NCI-H2107 treated with DMSO at 0.1 percent for 48 hours (cell line): ENCODE measurements at regions not wholly inside any gene's neighbourhood (a gene's known extent, or its start where the extent isn't known, plus 50 kb on each side); places are given as distances from the start of the nearest gene placed in this dataset.

ENCODE experiments used
- DNase-seq: peaks from one replicate; lab custom pipeline; 2025; ENCODE audit not compliant: unreplicated experiment; lab: John Stamatoyannopoulos, UW

DNA sequence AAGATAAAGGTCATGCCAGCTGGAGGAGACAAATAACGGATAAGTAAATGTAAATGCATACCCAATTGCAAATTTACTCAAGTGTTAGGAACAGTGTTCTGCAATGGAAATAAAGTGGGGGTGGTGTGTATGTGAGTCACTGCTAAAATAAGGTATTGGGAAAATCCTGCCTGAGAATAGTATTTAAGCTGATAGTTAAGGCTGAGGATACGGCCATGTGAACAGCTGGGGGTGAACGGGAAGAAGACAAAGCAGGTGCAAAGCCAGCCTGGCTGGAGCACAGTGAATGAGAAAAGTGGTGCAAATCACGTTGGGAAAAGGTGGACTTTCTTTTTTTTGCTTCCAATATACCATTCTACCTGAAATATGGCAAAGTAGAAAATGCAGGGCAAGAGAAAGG, 242.4 kb upstream of the SLC10A2 start:
- DNase-seq = no peak

DNA sequence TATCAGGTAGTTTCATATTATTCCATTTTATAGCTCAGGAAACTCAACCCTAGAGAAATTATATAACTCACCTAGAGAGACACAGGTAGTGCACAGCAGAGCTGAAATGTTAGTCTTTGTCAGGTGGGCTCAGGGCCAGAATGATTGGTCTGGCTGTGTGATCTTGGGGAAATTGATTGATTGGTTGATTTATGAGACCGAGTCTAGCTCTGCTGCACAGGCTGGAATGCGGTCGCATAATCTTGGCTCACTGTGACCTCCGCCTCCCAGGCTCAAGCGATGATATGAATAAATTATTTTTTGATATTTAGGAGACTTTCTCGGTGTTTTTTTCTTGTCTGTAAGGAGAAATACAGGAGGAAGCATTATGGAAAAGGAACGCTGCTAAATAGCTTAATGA, 239.9 kb upstream of the SLC10A2 start:
- DNase-seq = no peak

DNA sequence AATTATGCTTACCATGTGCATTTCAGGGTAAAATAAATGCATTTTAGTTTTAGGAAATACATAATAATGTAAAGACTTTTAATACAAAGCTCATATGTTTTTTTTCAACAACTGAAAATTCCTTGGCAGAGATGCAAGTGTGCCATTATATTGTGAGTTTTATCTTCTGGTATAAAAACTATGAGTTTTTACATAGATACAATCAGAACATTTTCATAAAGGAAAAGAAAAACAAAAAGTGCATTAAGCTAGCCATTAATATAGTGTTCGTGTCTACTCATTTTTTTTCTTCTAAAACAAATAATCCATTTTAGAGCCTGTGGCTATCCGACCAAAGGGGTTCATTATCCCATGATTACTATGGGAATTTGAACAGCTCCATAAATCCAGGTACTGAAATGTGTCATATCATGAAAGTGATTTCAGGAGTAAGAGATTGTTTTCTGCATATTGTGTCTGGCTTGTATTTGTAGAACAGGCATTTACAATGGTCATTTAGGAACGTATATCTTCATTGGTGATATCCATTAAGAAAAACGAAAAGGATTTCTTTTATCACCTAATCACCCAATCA, 236.9 kb upstream of the SLC10A2 start:
- DNase-seq = no peak

DNA sequence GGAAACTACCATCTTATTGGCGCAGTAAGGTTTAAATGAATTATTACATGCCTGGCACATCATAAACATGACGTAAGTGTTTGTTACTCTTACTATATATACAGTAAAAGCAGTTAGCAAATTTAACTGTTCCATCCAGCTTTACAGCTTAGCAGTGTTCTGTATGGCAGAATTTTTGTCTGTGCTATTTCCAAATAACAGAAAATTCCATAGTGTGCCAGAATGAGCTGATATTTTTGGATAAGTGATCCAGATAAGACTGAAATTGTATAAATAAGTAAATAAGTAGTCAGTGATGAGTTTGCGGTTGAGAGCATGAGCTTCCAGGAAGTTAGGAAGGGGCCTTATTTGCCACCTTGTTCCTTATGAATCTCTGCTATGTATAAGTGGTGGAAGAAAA, 236.5 kb upstream of the SLC10A2 start:
- DNase-seq = no peak

DNA sequence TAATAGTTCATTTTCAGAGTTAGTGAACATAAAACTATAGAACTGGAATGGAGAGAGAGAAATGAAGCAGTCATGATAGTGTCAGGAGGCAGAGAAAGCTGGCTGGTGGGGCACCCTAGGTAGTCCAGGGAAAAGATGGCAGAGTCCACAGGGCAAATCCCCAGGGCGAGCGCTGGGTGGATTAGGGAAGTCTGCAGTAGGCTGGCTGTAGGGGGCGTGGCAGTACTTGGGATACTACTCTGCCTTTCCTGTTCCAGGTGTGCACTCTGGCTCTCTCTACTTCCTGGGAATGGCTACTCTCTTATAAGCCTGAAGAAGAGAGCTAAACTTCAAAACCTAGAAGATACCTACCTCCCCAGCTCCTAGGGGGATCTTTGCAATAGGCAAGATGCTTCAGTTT, 232.9 kb upstream of the SLC10A2 start:
- no peak for DNase-seq

DNA sequence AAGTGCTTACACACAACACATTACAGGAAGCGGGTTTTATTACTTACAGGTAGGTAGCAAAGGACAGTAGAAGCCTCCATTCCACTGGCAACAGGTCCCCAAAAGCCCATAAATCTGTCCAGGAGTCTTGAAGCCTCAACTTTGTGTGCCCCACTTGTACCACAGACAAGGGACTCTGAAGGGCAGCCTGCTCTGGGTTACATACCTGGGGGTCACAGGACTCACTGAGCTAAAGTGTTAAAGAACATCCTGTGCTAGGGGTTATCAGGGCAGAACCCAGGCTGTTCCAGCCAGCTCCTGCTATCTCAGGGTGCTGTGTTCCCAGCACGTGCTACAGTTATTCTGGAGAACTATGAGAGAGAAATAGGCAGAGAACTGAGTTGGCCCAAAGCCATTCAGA, 230.9 kb upstream of the SLC10A2 start:
- DNase-seq = no peak

DNA sequence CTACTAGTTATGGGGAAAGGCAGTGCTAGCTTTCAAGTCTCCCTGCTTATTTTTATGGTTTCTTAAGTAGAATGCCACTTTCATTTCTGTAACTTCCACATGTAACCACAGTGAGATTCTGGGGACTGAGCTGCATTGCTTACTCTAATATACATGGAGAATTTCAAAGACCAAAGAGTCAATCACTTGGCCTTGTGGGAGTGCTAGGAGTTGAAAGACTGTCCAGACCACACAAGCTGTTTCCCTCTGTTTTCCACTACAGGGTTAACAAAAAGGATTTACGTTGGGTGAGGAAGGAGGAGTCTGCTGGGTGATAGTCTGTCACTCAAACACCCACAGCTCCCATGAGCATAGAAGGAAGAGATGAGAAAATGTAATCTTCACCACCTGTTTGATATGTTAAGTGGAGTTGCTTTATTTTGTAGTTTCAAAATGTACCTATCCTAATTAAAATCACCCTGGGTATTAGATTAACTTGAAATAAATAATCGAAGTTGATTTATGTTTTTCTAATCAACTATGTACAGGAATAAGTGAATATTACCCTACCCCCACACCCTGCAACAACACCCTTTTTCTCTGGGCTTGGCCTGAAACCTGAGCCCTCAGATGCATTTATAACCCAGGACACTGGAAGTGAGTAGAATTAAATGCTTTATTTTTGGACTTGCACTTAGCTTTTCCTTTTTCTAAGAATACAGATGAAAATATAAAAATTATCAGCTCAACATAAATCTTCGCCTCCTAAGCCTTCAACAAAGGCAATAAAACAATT, 225.8 kb upstream of the SLC10A2 start:
- no peak for DNase-seq

DNA sequence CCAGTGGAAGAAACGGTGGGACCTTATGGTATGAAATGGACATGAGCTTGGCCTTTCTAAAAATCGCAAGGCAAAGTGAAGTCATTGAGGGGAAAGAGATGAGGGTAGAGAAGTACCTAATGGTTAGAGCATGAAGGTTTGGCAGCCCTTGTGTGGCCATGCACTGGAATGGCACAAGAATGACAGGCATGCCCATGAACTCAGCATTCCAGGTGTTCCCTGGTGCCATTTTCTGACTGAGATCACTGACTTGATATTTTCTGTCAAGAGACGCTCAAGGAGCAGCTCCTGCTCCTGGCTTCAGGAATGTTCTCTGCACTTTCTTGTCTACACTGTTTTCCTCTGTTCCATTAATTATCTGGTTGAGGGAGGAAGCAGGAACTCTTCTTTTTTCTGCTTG, 225.0 kb upstream of the SLC10A2 start:
- DNase-seq = no peak

DNA sequence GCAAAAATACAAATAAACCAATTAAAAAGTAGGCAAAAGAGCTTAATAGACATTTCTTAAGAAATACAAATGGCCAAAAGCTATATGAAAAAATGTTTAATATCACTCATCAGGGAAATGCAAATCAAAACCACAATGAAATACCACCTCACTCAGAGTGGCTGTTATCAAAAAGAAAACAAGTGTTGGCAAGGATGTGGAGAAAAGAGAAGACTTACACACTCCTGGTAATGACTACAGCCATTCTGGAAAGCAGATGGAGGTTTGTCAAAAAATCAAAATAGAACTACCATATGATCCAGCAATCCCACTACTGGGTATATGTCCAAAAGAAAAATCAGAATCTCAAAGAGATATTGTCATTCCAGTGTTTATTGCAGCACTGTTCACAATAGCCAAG, 223.5 kb upstream of the SLC10A2 start:
- no peak for DNase-seq

DNA sequence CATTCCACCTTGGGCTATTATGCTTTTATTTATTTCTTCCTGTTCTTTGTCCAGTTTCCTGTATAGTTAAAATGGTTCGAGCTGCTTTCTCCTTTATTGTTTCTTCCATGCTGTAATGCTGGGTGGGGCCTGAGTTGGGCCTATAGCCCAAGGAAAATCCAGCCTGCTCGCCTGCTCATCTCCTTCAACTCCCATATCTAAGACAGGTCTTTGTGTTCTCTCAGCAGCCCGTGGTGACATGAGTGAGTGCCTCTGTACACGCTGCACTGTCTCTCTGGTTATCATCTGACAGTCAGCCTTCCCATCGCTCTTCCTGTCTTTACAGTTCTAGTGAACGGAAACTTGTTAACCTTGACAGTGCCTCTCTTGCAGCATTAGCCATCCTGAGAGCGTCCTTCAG, 221.9 kb upstream of the SLC10A2 start:
- no peak for DNase-seq

DNA sequence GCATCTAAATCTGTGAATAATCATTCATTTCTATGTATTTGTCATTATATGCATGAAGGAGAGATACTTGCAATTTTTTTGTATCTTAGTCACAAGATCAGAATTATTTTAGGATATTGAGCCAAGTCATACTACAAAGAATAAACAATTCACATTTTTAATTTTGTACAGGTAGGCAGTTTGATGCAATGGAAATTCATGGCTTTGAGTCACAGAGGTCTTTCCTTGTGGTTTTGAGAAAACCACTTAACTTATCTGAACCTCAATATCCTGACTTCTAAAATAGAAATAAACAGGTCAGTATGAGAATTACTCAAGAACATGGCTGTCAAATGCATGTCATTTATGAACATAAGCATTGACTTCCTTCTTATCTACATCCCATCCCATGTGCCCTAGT, 221.4 kb upstream of the SLC10A2 start:
- no peak for DNase-seq

DNA sequence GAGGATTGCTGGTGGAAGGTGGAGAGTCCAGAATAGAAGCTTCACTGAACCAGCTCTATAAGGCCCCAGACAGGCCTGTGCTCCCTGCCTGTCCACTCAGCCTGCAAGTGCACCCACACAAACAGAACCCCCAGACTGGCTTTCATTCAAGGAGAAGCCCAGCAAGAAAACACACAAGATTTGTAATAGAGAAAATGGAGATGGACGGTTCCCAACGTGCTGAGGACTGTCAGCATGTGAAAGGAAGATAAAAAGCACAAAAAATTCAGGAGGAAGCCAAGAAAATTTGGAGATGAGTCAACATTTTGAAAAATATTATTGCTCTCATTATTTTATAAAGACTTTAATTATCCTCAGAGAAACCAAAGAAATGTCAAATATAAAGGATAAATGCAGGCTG, 218.2 kb upstream of the SLC10A2 start:
- no peak for DNase-seq

DNA sequence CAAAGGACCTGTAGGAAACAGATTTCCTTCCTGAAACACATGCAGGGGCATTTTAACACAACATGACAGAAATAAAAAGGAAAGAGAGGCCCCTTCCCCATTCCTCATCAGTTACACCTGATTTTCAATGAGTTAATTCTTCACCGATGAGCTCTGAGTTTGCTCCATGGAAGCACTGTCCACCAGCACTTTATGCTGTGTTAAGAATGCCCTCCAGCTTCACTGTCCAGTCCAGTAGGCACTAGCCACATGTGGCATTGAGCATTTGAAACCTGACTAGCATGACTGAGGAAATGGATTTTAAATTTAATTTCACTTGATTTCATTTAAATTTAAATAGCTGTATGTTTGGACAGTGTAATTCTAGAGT, 217.2 kb upstream of the SLC10A2 start:
- DNase-seq = no peak

DNA sequence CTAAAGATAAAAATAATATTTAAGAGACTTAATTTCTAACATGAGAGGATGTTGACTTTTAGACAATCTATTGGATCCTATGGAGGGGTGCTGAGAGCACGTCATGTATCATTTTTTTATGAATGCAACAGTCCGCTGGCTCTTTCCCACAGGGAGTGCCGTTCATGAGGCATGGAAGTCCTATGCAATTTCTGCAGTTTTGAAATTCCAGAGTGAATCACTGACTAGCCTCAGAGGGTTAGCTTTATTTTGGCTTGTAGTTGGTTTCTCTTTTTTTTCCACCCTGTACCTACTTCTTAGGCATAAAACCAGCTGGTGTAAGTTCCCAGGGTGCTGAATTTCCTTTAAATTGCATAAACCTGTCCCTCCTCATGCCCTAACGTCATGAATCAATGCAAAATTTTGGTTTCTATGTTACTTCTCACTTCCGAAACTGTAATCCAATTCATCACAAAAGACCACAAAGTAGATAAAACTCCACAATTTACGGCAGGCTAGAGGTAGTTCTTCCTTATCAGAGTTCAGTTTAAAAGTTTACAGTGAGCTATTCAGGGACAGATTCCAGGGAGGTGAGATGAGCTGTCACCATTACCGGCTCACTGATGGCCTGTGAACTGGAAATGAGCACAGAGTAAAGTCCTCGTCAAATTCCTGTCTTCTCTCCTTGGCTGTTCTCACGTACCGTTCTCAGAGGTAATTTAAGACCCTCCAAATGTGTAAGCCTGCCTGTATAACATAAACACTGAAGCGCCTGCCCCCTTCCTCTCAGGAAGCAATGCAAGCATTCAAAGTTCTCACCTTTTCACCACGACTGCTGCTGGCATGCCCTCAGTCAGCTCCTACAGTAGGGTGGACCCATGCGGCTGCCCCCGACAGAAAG, 216.6 kb upstream of the SLC10A2 start:
- DNase-seq = no peak

DNA sequence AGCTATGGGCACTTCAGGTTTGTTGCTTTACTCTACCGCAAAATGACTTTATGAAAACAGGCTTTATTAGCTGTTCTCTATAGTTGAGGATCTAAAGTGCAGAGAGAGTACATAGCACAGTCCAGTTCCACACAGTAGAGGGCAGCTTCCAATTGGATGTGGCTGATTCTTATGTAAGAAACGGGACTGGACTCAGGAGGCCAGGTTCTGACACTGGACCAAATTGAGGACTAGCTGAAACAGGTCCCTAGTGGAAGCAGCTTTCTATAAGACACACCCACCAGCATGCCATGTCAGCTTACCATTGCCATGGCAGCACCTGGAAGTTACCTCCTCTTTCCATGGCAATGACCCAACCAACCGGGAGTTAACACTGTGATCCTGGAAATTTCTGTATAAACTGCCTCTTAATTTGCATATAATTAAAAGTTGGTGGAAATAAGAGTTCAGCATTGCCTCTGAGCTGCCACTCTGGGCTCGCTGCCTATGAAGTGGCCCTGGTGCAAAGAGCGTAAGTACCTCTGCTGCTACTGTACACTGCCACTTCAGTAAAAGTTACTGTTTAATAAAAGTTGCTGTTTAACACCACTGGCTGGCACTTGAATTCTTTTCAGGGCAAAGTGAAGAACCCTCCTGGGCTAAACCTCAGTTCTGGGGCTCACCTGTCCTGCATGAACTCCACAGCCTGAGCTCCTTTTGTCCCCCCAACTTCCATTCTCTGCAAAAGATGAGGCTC, 211.9 kb upstream of the SLC10A2 start:
- no peak for DNase-seq

DNA sequence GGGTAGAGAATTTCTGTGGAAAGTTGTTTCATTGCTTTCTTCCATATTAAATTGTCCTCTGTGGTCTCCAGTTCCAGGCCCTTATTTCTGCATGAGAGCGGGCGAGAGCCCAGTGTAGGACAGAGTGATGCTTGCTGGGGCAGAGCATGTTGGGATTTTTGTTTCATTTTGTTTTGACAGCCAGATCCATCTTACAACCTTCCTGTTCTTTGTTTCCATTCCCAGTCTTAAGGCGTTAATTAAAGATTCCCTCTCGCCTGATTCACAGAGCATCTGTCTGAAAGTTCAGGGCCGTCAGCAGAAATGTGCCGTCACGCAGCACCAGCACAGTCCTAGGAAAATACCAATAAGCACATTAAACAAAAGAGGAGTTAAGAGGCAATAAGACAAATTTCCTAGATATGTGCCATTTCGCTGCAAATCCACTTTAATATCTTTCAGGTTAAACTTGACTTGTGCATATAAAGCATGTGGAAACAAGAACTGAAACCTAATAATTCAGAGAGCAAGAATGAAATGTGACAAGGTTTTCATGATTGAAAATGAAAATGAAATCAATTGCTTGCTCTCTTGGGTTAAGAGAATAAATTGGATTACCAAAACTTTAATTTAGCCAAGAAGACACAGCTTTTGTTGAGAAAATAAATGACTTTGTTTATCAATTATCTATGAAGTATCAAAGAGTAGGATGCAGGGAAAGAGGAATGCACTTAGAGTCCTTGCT, 210.7 kb upstream of the SLC10A2 start:
- DNase-seq = no peak

DNA sequence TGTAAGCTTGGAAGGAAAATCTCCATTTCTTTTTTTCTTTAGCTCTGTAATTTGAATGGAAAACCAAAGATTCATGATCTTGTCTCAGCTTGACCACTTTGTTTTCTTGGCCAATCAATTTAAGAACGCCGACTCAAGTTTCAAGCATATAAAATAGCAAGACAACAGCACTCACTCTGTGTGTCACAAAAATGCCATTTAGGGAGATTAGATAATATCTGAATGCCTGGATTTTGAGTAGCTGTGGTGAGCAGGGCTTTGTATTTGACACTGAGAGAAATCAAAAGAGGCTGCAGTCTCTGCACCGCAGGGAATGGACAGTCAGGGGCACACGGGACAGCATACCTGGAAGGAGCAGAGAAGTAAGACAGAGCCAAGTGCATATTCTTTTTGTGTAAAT, 209.5 kb upstream of the SLC10A2 start:
- DNase-seq = no peak

DNA sequence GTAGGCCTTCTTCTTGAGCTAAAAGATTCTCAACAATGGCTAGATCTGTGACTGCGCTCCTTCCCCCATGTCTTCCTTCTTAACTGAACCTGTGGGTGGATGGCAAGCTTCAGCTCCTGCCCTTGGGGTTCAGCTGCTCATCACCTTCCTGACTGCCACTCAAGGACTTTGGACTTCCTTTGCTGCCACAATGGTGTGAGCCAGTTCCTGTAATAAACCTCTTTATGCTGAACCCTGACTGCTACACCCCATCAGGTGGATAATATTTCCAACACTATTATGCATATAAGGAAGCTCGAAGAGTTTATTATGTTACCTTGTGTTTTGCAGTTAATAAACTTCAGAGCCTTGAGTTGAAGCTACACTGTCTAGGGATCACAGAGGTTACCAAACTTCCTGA, 208.9 kb upstream of the SLC10A2 start:
- DNase-seq = no peak

DNA sequence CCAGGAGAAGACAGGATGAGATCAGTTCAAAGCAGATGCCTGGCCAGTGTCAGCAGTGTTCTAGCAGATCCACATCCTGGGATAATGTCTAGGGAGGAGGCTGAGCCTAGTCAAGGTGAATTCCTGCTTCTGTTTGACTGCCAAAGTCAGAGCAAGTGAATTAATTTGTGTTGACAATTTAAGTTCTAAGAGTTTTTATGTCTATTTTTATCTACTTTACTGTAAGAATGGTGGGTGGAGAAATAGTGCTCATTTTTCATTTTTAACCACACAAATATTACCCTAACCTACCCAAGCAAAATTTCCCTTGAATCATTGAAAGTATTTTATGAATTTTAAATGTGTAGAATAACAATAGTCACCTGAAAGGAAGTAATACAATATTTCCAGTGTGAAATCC, 207.6 kb upstream of the SLC10A2 start:
- no peak for DNase-seq

DNA sequence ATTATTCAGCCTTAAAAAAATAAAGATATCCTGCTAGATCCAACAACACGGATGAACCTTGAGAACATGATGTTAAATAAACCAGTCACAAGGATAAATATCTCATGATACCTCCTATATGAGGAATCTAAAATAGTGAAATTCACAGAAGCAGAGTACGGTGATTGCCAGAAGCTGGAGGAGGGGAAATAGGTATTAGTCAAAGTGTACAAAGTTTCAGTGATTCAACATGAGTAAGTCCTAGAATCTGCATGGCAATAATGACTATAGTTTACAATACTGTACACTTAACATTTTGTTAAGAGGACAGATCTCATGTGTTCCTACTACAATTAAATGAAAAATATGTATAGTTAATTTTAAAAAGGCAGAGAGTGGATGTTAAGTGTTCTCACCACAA, 206.6 kb upstream of the SLC10A2 start:
- no peak for DNase-seq

DNA sequence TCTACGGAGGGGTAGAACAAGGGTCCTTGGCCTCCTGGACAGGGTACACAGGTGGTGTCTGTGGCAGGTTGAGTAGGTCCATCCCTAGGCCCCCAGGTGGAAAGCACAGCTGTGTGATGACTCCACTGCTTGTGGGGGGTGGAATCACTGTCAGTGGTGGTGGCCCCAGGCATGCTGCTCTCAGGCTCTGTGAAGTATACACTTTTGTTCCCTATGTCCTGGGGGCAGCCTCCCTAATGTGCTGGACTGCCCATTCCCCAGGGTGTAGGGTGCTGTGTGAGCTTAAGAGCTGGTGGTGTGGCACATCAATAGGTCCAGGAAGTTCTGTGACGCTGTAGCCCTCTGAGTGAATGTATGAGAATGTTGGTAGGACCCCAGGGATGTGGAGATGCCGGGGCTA, 197.2 kb upstream of the SLC10A2 start:
- DNase-seq = no peak
